RWPE1 (cell line): ENCODE measurements at regions not wholly inside any gene's neighbourhood (a gene's known extent, or its start where the extent isn't known, plus 50 kb on each side); places are given as distances from the start of the nearest gene placed in this dataset.

Experiments
- CTCF ChIA-PET: fragments of 350-600 bp; sonication (Branson Sonifier 250); formaldehyde crosslinking; extraction: SDS; loops from one replicate; lab custom pipeline; 2021; lab: Yijun Ruan, JAX
- POLR2A ChIA-PET: fragments of 400-600 bp; formaldehyde crosslinking; extraction: SDS; loops from one replicate; lab custom pipeline; 2020; ENCODE audit warnings: antibody characterized with exemption; ENCODE audit not compliant: low non-redundant PET; lab: Yijun Ruan, JAX
- DNase-seq: peaks from one replicate; pipeline ENCODE4 v3.0.0; 2012; ENCODE audit warnings: low spot score
- H3K27ac ChIP-seq: fragments of 450-650 bp; 2 replicates; pipeline ENCODE4 v1.5.1; 2017
- CTCF ChIP-seq: fragments of 450-650 bp; conservative IDR thresholded peaks from 2 replicates; pipeline ENCODE4 v1.5.1; 2017; ENCODE audit warnings: low read depth, mild to moderate bottlenecking

DNA sequence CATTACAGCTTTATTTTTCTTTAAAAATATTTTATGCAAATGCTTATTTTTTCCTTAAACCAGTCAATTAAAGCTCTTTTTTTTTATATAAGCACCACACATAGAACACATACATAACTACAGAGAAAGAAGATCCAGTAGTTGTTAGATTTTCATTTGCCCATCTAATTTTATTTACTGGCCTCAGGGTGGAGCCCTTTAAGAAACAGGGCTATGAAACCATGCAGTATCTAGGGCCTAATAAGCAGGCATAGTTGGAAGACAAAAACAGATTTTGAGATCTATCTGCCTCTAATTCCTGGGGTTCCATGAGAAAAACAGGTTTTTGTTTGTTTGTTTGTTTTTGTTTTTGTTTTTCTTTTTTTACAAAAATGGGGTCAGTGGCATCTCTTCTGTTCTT lies 120.6 kb downstream of the BCHE start:
- CTCF ChIA-PET, result no interaction called here
- DNase-seq, result no peak
- no peak overlapping the region for H3K27ac ChIP-seq
- no peak for TF ChIP-seq CTCF
- POLR2A ChIA-PET, result no interaction called here

GRCh38 chr3:165713479-165713878 lies 123.7 kb downstream of the BCHE start:
- no peak for TF ChIP-seq CTCF
- DNase-seq, result no peak
- POLR2A ChIA-PET, result no interaction called here
- no peak overlapping the region for H3K27ac ChIP-seq
- CTCF ChIA-PET, result no interaction called here

DNA sequence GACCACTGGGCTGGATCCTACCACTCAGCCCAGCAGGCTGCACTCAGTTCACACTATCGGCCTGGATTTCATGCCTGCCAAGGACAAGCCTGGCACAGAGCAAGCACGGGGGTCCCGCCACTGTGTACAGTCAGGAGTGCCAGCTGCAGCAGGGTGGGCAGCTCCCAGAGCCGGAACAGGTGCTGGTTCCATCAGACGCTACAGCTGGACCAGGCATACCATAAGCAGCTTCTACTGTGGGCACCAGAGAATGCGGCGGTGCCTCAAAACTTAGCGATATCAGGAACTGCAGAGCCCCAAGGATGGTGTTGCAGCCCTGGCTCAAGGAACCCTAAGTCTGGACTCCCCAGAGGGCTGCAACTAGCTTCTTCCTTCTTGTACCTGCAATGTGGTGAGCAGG lies 124.8 kb downstream of the BCHE start:
- no peak for TF ChIP-seq CTCF
- no peak overlapping the region for H3K27ac ChIP-seq
- DNase-seq, result no peak
- ChIA-PET CTCF (interaction anchor here (0.5 kb wide), 1 partner anchor 9 kb away, joined by 5 read pairs; no protein-coding TSS in a partner anchor), POLR2A (no interaction called here)

DNA sequence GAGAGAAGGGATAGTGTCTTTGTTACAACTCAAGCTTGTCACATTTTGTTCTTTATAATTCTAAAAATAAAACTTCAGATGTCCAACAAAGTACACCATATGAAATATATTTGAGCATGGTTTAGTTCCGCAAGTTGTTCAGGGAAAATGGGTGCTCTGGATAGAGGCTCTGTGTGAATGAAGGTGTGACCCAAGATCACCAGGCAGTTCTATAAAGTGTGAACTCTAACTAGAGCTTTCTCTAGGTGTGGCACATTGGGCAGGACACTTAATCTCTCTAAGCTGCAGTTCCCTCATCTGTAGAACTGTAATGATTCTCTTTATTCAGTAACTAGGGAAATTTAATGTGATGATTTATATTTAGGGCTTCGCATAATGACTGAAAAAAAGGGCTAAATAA lies 139.3 kb downstream of the BCHE start:
- CTCF ChIA-PET, result no interaction called here
- no peak overlapping the region for H3K27ac ChIP-seq
- no peak for TF ChIP-seq CTCF
- DNase-seq, result no peak
- POLR2A ChIA-PET, result no interaction called here

GRCh38 chr3:165696496-165696895 lies 140.7 kb downstream of the BCHE start:
- no peak for DNase-seq
- ChIA-PET POLR2A (no interaction called here), CTCF (no interaction called here)
- no peak overlapping the region for H3K27ac ChIP-seq
- no peak for TF ChIP-seq CTCF

DNA sequence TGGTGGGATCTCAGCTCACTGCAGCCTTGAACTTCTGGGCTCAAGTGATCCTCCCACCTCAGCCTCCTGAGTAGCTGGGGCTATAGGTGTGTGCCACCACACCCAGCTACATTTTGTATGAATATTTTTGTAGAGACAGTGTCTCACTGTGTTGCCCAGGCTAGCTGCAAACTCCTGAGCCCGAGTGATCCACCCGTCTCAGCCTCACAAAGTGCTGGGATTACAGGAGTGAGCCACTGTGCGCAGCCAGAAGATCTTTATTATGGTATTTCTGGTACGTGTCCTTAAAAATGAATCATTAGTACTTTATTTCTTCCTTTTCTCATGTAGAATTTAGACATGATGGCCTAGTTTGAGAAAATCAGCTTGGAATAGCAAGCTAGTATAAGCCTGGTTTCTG lies 153.3 kb downstream of the BCHE start:
- ChIA-PET CTCF (no interaction called here), POLR2A (no interaction called here)
- TF ChIP-seq CTCF, result no peak

GRCh38 chr3:165682734-165683133 lies 154.5 kb downstream of the BCHE start:
- ChIA-PET POLR2A (no interaction called here), CTCF (no interaction called here)
- no peak for TF ChIP-seq CTCF
- no peak overlapping the region for H3K27ac ChIP-seq
- DNase-seq, result no peak

More for the DNA sequence above, 153.3 kb downstream of the BCHE start:
- no peak for DNase-seq
- H3K27ac ChIP-seq, result no peak overlapping the region
